ENCODE measurements at regions not wholly inside any gene's neighbourhood (a gene's known extent, or its start where the extent isn't known, plus 50 kb on each side); places are given as distances from the start of the nearest gene placed in this dataset.

- Histone ChIP-seq H3K4me3 (ENCODE audit: low read depth in 1 of 2, low read length in 2 of 2) (no peak overlapping the region), H3K27ac (ENCODE audit: low read length) (no peak overlapping the region), H3K9me3 (ENCODE audit: control insufficient read depth in 1 of 2, low read length in 2 of 2) (no peaks in the 10 kb centered on the region)
Measured at GRCh38 chr12:100675432-100675831, 101.9 kb downstream of the GAS2L3 start.

GRCh38 chr12:100681074-100681473 is 107.6 kb downstream of the GAS2L3 start:
- Histone ChIP-seq H3K27me3 (ENCODE audit: low read depth, low read length) (no peaks in the 10 kb centered on the region), H3K4me1 (ENCODE audit: control insufficient read depth in 1 of 2, insufficient read depth in 2 of 2, low read length in 2 of 2) (no peaks in the 10 kb centered on the region), H3K36me3 (ENCODE audit: control insufficient read depth in 1 of 2, insufficient read depth in 2 of 2, low read length in 2 of 2) (no peaks in the 10 kb centered on the region), H3K27ac (ENCODE audit: low read length) (no peak overlapping the region), H3K4me3 (ENCODE audit: low read depth in 1 of 2, low read length in 2 of 2) (no peak overlapping the region), H3K9me3 (ENCODE audit: control insufficient read depth in 1 of 2, low read length in 2 of 2) (peaks cover 0 to 3% of the 10 kb centered on the region in 2 donors)

More at GRCh38 chr12:100675432-100675831, 101.9 kb downstream of the GAS2L3 start:
- Histone ChIP-seq H3K36me3 (ENCODE audit: control insufficient read depth in 1 of 2, insufficient read depth in 2 of 2, low read length in 2 of 2) (no peaks in the 10 kb centered on the region), H3K4me1 (ENCODE audit: control insufficient read depth in 1 of 2, insufficient read depth in 2 of 2, low read length in 2 of 2) (peaks cover 0 to 5% of the 10 kb centered on the region in 2 donors), H3K27me3 (ENCODE audit: low read depth, low read length) (no peaks in the 10 kb centered on the region)

- H3K36me3 ChIP-seq (ENCODE audit: control insufficient read depth in 1 of 2, insufficient read depth in 2 of 2, low read length in 2 of 2), result no peaks in the 10 kb centered on the region
- H3K27me3 ChIP-seq (ENCODE audit: low read depth, low read length), result no peaks in the 10 kb centered on the region
- H3K4me3 ChIP-seq (ENCODE audit: low read depth in 1 of 2, low read length in 2 of 2), result no peak overlapping the region
- no peaks in the 10 kb centered on the region for H3K4me1 ChIP-seq (ENCODE audit: control insufficient read depth in 1 of 2, insufficient read depth in 2 of 2, low read length in 2 of 2)
- H3K27ac ChIP-seq (ENCODE audit: low read length), result no peak overlapping the region
- H3K9me3 ChIP-seq (ENCODE audit: control insufficient read depth in 1 of 2, low read length in 2 of 2), result peaks cover 0 to 3% of the 10 kb centered on the region in 2 donors
Measured at GRCh38 chr12:100682178-100682577, 108.7 kb downstream of the GAS2L3 start.

GRCh38 chr12:100687686-100688085 is 106.9 kb upstream of the ANO4 start:
- Histone ChIP-seq H3K9me3 (ENCODE audit: control insufficient read depth in 1 of 2, low read length in 2 of 2) (peaks cover 0 to 3% of the 10 kb centered on the region in 2 donors), H3K27ac (ENCODE audit: low read length) (no peak overlapping the region), H3K27me3 (ENCODE audit: low read depth, low read length) (no peaks in the 10 kb centered on the region), H3K4me1 (ENCODE audit: control insufficient read depth in 1 of 2, insufficient read depth in 2 of 2, low read length in 2 of 2) (no peaks in the 10 kb centered on the region), H3K36me3 (ENCODE audit: control insufficient read depth in 1 of 2, insufficient read depth in 2 of 2, low read length in 2 of 2) (no peaks in the 10 kb centered on the region), H3K4me3 (ENCODE audit: low read depth in 1 of 2, low read length in 2 of 2) (no peak overlapping the region)

- no peak overlapping the region for H3K27ac ChIP-seq (ENCODE audit: low read length)
- peaks cover 0 to 3% of the 10 kb centered on the region in 2 donors for H3K9me3 ChIP-seq (ENCODE audit: control insufficient read depth in 1 of 2, low read length in 2 of 2)
- no peak overlapping the region for H3K4me3 ChIP-seq (ENCODE audit: low read depth in 1 of 2, low read length in 2 of 2)
- H3K4me1 ChIP-seq (ENCODE audit: control insufficient read depth in 1 of 2, insufficient read depth in 2 of 2, low read length in 2 of 2), result no peaks in the 10 kb centered on the region
- no peaks in the 10 kb centered on the region for H3K27me3 ChIP-seq (ENCODE audit: low read depth, low read length)
- H3K36me3 ChIP-seq (ENCODE audit: control insufficient read depth in 1 of 2, insufficient read depth in 2 of 2, low read length in 2 of 2), result no peaks in the 10 kb centered on the region
Measured at GRCh38 chr12:100688451-100688864, 106.1 kb upstream of the ANO4 start.

- no peaks in the 10 kb centered on the region for H3K9me3 ChIP-seq (ENCODE audit: control insufficient read depth in 1 of 2, low read length in 2 of 2)
- H3K27me3 ChIP-seq (ENCODE audit: low read depth, low read length), result no peaks in the 10 kb centered on the region
- H3K36me3 ChIP-seq (ENCODE audit: control insufficient read depth in 1 of 2, insufficient read depth in 2 of 2, low read length in 2 of 2), result no peaks in the 10 kb centered on the region
- H3K4me1 ChIP-seq (ENCODE audit: control insufficient read depth in 1 of 2, insufficient read depth in 2 of 2, low read length in 2 of 2), result no peaks in the 10 kb centered on the region
- H3K4me3 ChIP-seq (ENCODE audit: low read depth in 1 of 2, low read length in 2 of 2), result no peak overlapping the region
- no peak overlapping the region for H3K27ac ChIP-seq (ENCODE audit: low read length)
Measured at GRCh38 chr12:100692502-100692901, 102.1 kb upstream of the ANO4 start.

- H3K9me3 ChIP-seq (ENCODE audit: control insufficient read depth in 1 of 2, low read length in 2 of 2), result no peaks in the 10 kb centered on the region
- H3K27me3 ChIP-seq (ENCODE audit: low read depth, low read length), result no peaks in the 10 kb centered on the region
- no peaks in the 10 kb centered on the region for H3K36me3 ChIP-seq (ENCODE audit: control insufficient read depth in 1 of 2, insufficient read depth in 2 of 2, low read length in 2 of 2)
- no peak overlapping the region for H3K27ac ChIP-seq (ENCODE audit: low read length)
- no peak overlapping the region for H3K4me3 ChIP-seq (ENCODE audit: low read depth in 1 of 2, low read length in 2 of 2)
- no peaks in the 10 kb centered on the region for H3K4me1 ChIP-seq (ENCODE audit: control insufficient read depth in 1 of 2, insufficient read depth in 2 of 2, low read length in 2 of 2)
Measured at GRCh38 chr12:100698518-100698917, 96.1 kb upstream of the ANO4 start.

GRCh38 chr12:100699209-100699608 is 95.4 kb upstream of the ANO4 start:
- Histone ChIP-seq H3K4me1 (ENCODE audit: control insufficient read depth in 1 of 2, insufficient read depth in 2 of 2, low read length in 2 of 2) (no peaks in the 10 kb centered on the region), H3K4me3 (ENCODE audit: low read depth in 1 of 2, low read length in 2 of 2) (no peak overlapping the region), H3K9me3 (ENCODE audit: control insufficient read depth in 1 of 2, low read length in 2 of 2) (no peaks in the 10 kb centered on the region), H3K27me3 (ENCODE audit: low read depth, low read length) (no peaks in the 10 kb centered on the region), H3K27ac (ENCODE audit: low read length) (no peak overlapping the region), H3K36me3 (ENCODE audit: control insufficient read depth in 1 of 2, insufficient read depth in 2 of 2, low read length in 2 of 2) (no peaks in the 10 kb centered on the region)

GRCh38 chr12:100703337-100703736 is 91.2 kb upstream of the ANO4 start:
- H3K27ac ChIP-seq (ENCODE audit: low read length), result no peak overlapping the region
- no peak overlapping the region for H3K4me3 ChIP-seq (ENCODE audit: low read depth in 1 of 2, low read length in 2 of 2)
- H3K27me3 ChIP-seq (ENCODE audit: low read depth, low read length), result no peaks in the 10 kb centered on the region
- H3K36me3 ChIP-seq (ENCODE audit: control insufficient read depth in 1 of 2, insufficient read depth in 2 of 2, low read length in 2 of 2), result no peaks in the 10 kb centered on the region
- no peaks in the 10 kb centered on the region for H3K9me3 ChIP-seq (ENCODE audit: control insufficient read depth in 1 of 2, low read length in 2 of 2)
- no peaks in the 10 kb centered on the region for H3K4me1 ChIP-seq (ENCODE audit: control insufficient read depth in 1 of 2, insufficient read depth in 2 of 2, low read length in 2 of 2)

GRCh38 chr12:100703868-100704267 is 90.7 kb upstream of the ANO4 start:
- Histone ChIP-seq H3K27ac (ENCODE audit: low read length) (no peak overlapping the region), H3K9me3 (ENCODE audit: control insufficient read depth in 1 of 2, low read length in 2 of 2) (no peaks in the 10 kb centered on the region)

GRCh38 chr12:100706033-100706432 is 88.5 kb upstream of the ANO4 start:
- Histone ChIP-seq H3K36me3 (ENCODE audit: control insufficient read depth in 1 of 2, insufficient read depth in 2 of 2, low read length in 2 of 2) (no peaks in the 10 kb centered on the region), H3K4me1 (ENCODE audit: control insufficient read depth in 1 of 2, insufficient read depth in 2 of 2, low read length in 2 of 2) (no peaks in the 10 kb centered on the region), H3K27me3 (ENCODE audit: low read depth, low read length) (no peaks in the 10 kb centered on the region), H3K4me3 (ENCODE audit: low read depth in 1 of 2, low read length in 2 of 2) (no peak overlapping the region), H3K9me3 (ENCODE audit: control insufficient read depth in 1 of 2, low read length in 2 of 2) (no peaks in the 10 kb centered on the region), H3K27ac (ENCODE audit: low read length) (no peak overlapping the region)

More at GRCh38 chr12:100703868-100704267, 90.7 kb upstream of the ANO4 start:
- no peak overlapping the region for H3K4me3 ChIP-seq (ENCODE audit: low read depth in 1 of 2, low read length in 2 of 2)
- H3K36me3 ChIP-seq (ENCODE audit: control insufficient read depth in 1 of 2, insufficient read depth in 2 of 2, low read length in 2 of 2), result no peaks in the 10 kb centered on the region
- no peaks in the 10 kb centered on the region for H3K4me1 ChIP-seq (ENCODE audit: control insufficient read depth in 1 of 2, insufficient read depth in 2 of 2, low read length in 2 of 2)
- H3K27me3 ChIP-seq (ENCODE audit: low read depth, low read length), result no peaks in the 10 kb centered on the region

GRCh38 chr12:100708591-100708990 is 86.0 kb upstream of the ANO4 start:
- no peaks in the 10 kb centered on the region for H3K27me3 ChIP-seq (ENCODE audit: low read depth, low read length)

More at GRCh38 chr12:100708591-100708990, 86.0 kb upstream of the ANO4 start:
- no peak overlapping the region for H3K4me3 ChIP-seq (ENCODE audit: low read depth in 1 of 2, low read length in 2 of 2)
- H3K36me3 ChIP-seq (ENCODE audit: control insufficient read depth in 1 of 2, insufficient read depth in 2 of 2, low read length in 2 of 2), result no peaks in the 10 kb centered on the region
- H3K27ac ChIP-seq (ENCODE audit: low read length), result no peak overlapping the region
- H3K4me1 ChIP-seq (ENCODE audit: control insufficient read depth in 1 of 2, insufficient read depth in 2 of 2, low read length in 2 of 2), result no peaks in the 10 kb centered on the region
- no peaks in the 10 kb centered on the region for H3K9me3 ChIP-seq (ENCODE audit: control insufficient read depth in 1 of 2, low read length in 2 of 2)

Data from muscle layer of duodenum (tissue), 2 donors.